IMR-90 (cell line): ENCODE measurements at regions not wholly inside any gene's neighbourhood (a gene's known extent, or its start where the extent isn't known, plus 50 kb on each side); places are given as distances from the start of the nearest gene placed in this dataset.

ENCODE experiments used
- ELK1 ChIP-seq: fragments of 150-350 bp; IDR thresholded peaks from 2 replicates; pipeline ENCODE4 v1.6.1; 2016; ENCODE audit warnings: low read depth, mild to moderate bottlenecking, low read length, moderate library complexity, borderline replicate concordance
- MXI1 ChIP-seq: IDR thresholded peaks from 2 replicates; pipeline ENCODE4 v1.6.1; 2012; ENCODE audit warnings: low read depth, mild to moderate bottlenecking, low read length, moderate library complexity, borderline replicate concordance

DNA sequence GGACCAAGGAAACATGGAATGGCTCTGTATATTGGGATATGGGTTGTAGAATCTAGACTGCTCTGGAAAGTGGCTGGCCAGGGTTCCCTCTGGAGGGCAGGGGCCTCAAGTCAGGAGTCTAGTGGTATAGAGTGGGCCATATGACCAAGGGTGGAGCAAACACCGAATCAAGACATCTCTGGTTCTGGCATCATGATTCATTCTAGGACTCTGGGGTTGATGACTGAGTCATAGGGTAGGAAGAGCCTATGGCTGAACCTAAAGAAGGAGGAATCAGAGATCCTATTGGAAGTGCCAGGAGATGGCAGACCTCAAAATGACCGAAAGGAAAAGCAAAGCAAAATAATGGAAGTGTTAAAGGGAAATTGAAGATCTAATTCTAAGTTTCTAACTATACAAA lies 356.4 kb upstream of the PRICKLE1 start:
- no peak for TF ChIP-seq MXI1
- no peak for TF ChIP-seq ELK1
